Smooth muscle cell (in vitro differentiated cells): ENCODE measurements at regions not wholly inside any gene's neighbourhood (a gene's known extent, or its start where the extent isn't known, plus 50 kb on each side); places are given as distances from the start of the nearest gene placed in this dataset.

Experiments
- DNase-seq: peaks from one replicate; lab custom pipeline; 2025; ENCODE audit not compliant: unreplicated experiment; lab: John Stamatoyannopoulos, UW
- H2AFZ ChIP-seq: fragments of 200-600 bp; sonication (generic); 2 replicates; pipeline ENCODE4 v1.6.0; 2016; ENCODE audit warnings: antibody characterized with exemption, low read depth, mild to moderate bottlenecking
- H3F3A ChIP-seq: fragments of 200-600 bp; sonication (generic); 2 replicates; pipeline ENCODE4 v1.6.0; 2017; ENCODE audit warnings: antibody characterized with exemption, low read depth
- H3K27ac ChIP-seq: fragments of 200-600 bp; sonication (generic); 2 replicates; pipeline ENCODE4 v1.5.1; 2016; ENCODE audit warnings: low read depth, mild to moderate bottlenecking
- H3K27me3 ChIP-seq: fragments of 200-600 bp; sonication (generic); 2 replicates; pipeline ENCODE4 v1.6.1; 2016; ENCODE audit warnings: low read depth, mild to moderate bottlenecking
- H3K36me3 ChIP-seq: fragments of 200-600 bp; sonication (generic); 2 replicates; pipeline ENCODE4 v1.5.1; 2016; ENCODE audit warnings: low read depth
- H3K4me1 ChIP-seq: fragments of 200-600 bp; sonication (generic); 2 replicates; pipeline ENCODE4 v1.5.1; 2016; ENCODE audit warnings: low read depth
- H3K4me2 ChIP-seq: fragments of 200-600 bp; sonication (generic); 2 replicates; pipeline ENCODE4 v1.6.0; 2016; ENCODE audit warnings: mild to moderate bottlenecking
- H3K4me3 ChIP-seq: fragments of 200-600 bp; sonication (generic); 2 replicates; pipeline ENCODE4 v1.5.1; 2016; ENCODE audit warnings: mild to moderate bottlenecking
- H3K79me2 ChIP-seq: fragments of 200-600 bp; sonication (generic); 2 replicates; pipeline ENCODE4 v1.6.0; 2016; ENCODE audit warnings: low read depth, mild to moderate bottlenecking
- H3K9ac ChIP-seq: fragments of 200-600 bp; sonication (generic); 2 replicates; pipeline ENCODE4 v1.6.0; 2016; ENCODE audit warnings: low read depth
- H3K9me3 ChIP-seq: fragments of 200-600 bp; sonication (generic); replicated peaks from 2 replicates; pipeline ENCODE4 v1.5.1; 2016; ENCODE audit warnings: low read depth
- H4K20me1 ChIP-seq: fragments of 200-600 bp; sonication (generic); 2 replicates; pipeline ENCODE4 v1.6.0; 2016; ENCODE audit warnings: low read depth
- WGBS: methylation state at CpG from one replicate; pipeline ENCODE4 v1.1.7; 2016; ENCODE audit warnings: low lambda C conversion rate; 5-methylcytosine and 5-hydroxymethylcytosine counted together
- TF ChIP-seq, protein P1 (sequence below): fragments of 200-600 bp; sonication (generic); IDR thresholded peaks from 2 replicates; pipeline ENCODE4 v1.5.1; 2017; ENCODE audit warnings: borderline replicate concordance, mild to moderate bottlenecking, antibody characterized with exemption; ENCODE audit not compliant: insufficient read depth, poor library complexity, severe bottlenecking

DNA sequence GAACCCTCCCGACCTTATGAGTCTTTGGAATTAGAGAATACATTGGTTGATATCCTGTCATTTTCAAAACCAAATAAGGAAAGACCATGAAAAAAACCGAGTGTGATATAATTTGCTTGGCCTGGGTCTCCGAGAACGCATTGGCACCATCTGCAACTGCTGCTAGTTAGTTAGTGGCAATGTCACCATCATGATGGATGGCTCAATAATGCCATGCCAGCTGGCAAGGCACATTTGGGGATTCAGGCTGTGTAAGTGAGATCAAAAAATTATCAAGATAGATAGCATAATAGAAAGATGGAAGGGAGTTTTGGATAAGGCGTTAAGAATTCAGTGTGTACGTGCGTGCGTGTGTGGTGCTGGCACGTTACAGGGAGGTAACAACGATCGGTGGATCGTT lies 134.7 kb upstream of the TCERG1L start:
- H3K4me3 ChIP-seq = no peak overlapping the region
- TF ChIP-seq, protein P1, sequence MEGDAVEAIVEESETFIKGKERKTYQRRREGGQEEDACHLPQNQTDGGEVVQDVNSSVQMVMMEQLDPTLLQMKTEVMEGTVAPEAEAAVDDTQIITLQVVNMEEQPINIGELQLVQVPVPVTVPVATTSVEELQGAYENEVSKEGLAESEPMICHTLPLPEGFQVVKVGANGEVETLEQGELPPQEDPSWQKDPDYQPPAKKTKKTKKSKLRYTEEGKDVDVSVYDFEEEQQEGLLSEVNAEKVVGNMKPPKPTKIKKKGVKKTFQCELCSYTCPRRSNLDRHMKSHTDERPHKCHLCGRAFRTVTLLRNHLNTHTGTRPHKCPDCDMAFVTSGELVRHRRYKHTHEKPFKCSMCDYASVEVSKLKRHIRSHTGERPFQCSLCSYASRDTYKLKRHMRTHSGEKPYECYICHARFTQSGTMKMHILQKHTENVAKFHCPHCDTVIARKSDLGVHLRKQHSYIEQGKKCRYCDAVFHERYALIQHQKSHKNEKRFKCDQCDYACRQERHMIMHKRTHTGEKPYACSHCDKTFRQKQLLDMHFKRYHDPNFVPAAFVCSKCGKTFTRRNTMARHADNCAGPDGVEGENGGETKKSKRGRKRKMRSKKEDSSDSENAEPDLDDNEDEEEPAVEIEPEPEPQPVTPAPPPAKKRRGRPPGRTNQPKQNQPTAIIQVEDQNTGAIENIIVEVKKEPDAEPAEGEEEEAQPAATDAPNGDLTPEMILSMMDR = no peak
- H3K9ac ChIP-seq = no peak overlapping the region
- no peak overlapping the region for H2AFZ ChIP-seq
- peaks cover 11% of the 10 kb centered on the region for H3K27me3 ChIP-seq
- 91% methylated on average over 12 of the region's 12 CpGs for WGBS
- H4K20me1 ChIP-seq = no peaks in the 10 kb centered on the region
- no peak for DNase-seq
- H3K36me3 ChIP-seq = no peaks in the 10 kb centered on the region
- H3K79me2 ChIP-seq = no peaks in the 10 kb centered on the region
- H3K9me3 ChIP-seq = no peaks in the 10 kb centered on the region
- no peaks in the 10 kb centered on the region for H3F3A ChIP-seq
- H3K4me1 ChIP-seq = no peaks in the 10 kb centered on the region
- H3K4me2 ChIP-seq = no peak overlapping the region
- no peak overlapping the region for H3K27ac ChIP-seq

DNA sequence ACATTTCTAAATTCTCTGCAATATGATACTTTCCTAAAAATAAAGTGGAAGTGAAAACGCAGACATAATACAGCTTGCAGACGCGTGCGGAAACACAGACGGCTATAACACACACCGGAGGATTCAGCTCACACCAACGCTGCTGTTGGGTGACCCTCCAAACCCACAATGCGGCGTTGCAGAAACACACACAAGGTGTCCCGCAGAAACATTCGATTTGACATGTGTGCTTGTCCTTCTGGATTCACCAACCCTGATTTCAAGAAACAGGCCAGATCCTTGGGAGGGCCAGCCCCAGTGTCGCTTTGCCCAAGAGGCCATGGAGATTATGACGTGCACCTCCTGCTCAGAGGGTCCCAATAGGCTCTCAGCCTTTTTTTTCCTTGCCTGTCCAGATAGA lies 136.7 kb upstream of the TCERG1L start:
- no peaks in the 10 kb centered on the region for H3K36me3 ChIP-seq
- H3K27me3 ChIP-seq = peaks cover 5% of the 10 kb centered on the region
- H3K4me3 ChIP-seq = no peak overlapping the region
- DNase-seq = no peak
- H2AFZ ChIP-seq = no peak overlapping the region
- no peaks in the 10 kb centered on the region for H3K79me2 ChIP-seq
- H3F3A ChIP-seq = no peaks in the 10 kb centered on the region
- no peak overlapping the region for H3K4me2 ChIP-seq
- H4K20me1 ChIP-seq = no peaks in the 10 kb centered on the region
- 92% methylated on average over 13 of the region's 13 CpGs for WGBS
- TF ChIP-seq, protein P1 = no peak
- no peaks in the 10 kb centered on the region for H3K9me3 ChIP-seq
- H3K9ac ChIP-seq = no peak overlapping the region
- no peaks in the 10 kb centered on the region for H3K4me1 ChIP-seq
- no peak overlapping the region for H3K27ac ChIP-seq

DNA sequence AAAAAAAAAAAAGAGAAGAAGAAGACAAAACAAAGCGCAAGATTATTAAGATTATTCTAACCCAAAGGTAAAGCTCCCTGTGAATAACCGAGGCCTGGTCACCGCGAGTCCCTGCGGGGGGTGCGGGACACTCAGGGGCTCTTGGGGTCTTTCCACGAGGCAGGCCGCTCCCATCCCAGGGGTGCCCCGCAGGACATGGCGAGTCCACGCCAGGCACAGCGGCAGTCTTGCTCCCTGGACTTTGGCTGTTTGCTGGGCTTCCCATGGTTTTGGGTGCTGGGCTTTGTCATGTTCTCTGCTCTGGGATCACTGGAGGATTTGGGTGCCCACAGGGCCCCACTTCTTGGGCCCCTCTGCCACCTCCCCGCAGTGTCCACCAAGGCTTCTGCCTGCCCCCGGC lies 137.4 kb upstream of the TCERG1L start:
- Histone ChIP-seq H3K4me2 (no peak overlapping the region), H4K20me1 (no peaks in the 10 kb centered on the region), H3K9ac (no peak overlapping the region), H3F3A (no peaks in the 10 kb centered on the region), H2AFZ (no peak overlapping the region), H3K4me3 (no peak overlapping the region), H3K9me3 (no peaks in the 10 kb centered on the region), H3K36me3 (no peaks in the 10 kb centered on the region), H3K27me3 (peaks cover 5% of the 10 kb centered on the region), H3K27ac (no peak overlapping the region), H3K4me1 (no peaks in the 10 kb centered on the region), H3K79me2 (no peaks in the 10 kb centered on the region)
- DNase-seq = no peak
- 92% methylated on average over 14 of the region's 14 CpGs for WGBS
- TF ChIP-seq, protein P1 = no peak

DNA sequence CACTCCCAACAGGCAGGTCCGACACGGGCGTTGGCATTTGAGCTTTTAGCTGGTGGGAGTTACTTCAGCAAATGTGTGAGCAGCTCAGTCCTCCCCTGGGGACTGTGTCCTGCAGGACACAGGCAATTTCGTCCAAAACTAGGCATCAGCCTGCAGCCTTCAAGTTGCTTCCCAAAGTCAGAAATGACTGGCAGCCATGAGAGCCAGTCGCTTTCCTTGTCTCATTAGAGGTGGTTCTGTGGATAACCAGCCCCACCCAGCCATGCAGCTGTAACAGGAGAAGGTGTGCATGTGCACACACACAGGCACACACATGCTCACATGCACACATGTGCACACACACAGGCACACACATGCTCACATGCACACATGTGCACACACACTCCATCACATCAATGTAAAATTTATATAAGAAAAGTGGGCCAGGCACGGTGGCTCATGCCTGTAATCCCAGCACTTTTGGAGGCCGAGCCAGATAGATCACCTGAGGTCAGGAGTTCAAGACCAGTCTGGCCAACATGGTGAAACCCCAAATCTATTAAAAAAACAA lies 138.8 kb upstream of the TCERG1L start:
- H3K4me3 ChIP-seq = no peak overlapping the region

More for the DNA sequence above, 138.8 kb upstream of the TCERG1L start:
- Histone ChIP-seq H3K9me3 (no peaks in the 10 kb centered on the region), H3F3A (no peaks in the 10 kb centered on the region), H3K27ac (no peak overlapping the region), H3K27me3 (peaks cover 2% of the 10 kb centered on the region), H3K4me2 (no peak overlapping the region), H2AFZ (no peak overlapping the region), H3K79me2 (no peaks in the 10 kb centered on the region), H3K9ac (no peak overlapping the region), H3K36me3 (no peaks in the 10 kb centered on the region), H4K20me1 (no peaks in the 10 kb centered on the region), H3K4me1 (no peaks in the 10 kb centered on the region)
- DNase-seq = no peak
- TF ChIP-seq, protein P1 = no peak
- WGBS = 84% methylated on average over 7 of the region's 7 CpGs
